HL-60 (cell line): ENCODE measurements at regions not wholly inside any gene's neighbourhood (a gene's known extent, or its start where the extent isn't known, plus 50 kb on each side); places are given as distances from the start of the nearest gene placed in this dataset.

Experiments
- DNase-seq, 2 experiments: peaks; one replicate each; pipeline ENCODE4 v3.0.0-alpha.2; 2010 to 2020; ENCODE audit warnings: low read depth in 1 of 2, low spot score in 1 of 2
- H3K27ac ChIP-seq: fragments of 250-450 bp; sonication (Bioruptor Pico); replicated peaks from 2 replicates; pipeline ENCODE4 v1.5.1; 2020; ENCODE audit warnings: mild to moderate bottlenecking, moderate library complexity
- H3K27me3 ChIP-seq: fragments of 250-450 bp; sonication (Bioruptor Pico); 2 replicates; pipeline ENCODE4 v1.5.1; 2021; ENCODE audit warnings: mild to moderate bottlenecking, moderate library complexity; ENCODE audit not compliant: insufficient read depth, poor library complexity, severe bottlenecking
- H3K4me3 ChIP-seq: replicated peaks from 2 replicates; pipeline ENCODE4 v1.5.1; 2011; ENCODE audit warnings: mild to moderate bottlenecking, control low read depth, low read length; ENCODE audit not compliant: insufficient read depth
- CTCF ChIP-seq: IDR thresholded peaks from one replicate; pipeline ENCODE4 v1.5.1; 2011; ENCODE audit warnings: low read length, control low read depth, inconsistent platforms; ENCODE audit not compliant: insufficient read depth
- GABPA ChIP-seq: IDR thresholded peaks from 2 replicates; pipeline ENCODE4 v1.6.1; 2012; ENCODE audit warnings: low read depth
- POLR2AphosphoS5 ChIP-seq: IDR thresholded peaks from 2 replicates; pipeline ENCODE4 v1.6.1; 2012; ENCODE audit warnings: low read depth
- REST ChIP-seq: IDR thresholded peaks from 2 replicates; pipeline ENCODE4 v1.6.1; 2012; ENCODE audit warnings: low read depth; ENCODE audit not compliant: insufficient replicate concordance
- SPI1 ChIP-seq: IDR thresholded peaks from 2 replicates; pipeline ENCODE4 v1.6.1; 2012; ENCODE audit warnings: low read depth, mild to moderate bottlenecking, borderline replicate concordance

DNA sequence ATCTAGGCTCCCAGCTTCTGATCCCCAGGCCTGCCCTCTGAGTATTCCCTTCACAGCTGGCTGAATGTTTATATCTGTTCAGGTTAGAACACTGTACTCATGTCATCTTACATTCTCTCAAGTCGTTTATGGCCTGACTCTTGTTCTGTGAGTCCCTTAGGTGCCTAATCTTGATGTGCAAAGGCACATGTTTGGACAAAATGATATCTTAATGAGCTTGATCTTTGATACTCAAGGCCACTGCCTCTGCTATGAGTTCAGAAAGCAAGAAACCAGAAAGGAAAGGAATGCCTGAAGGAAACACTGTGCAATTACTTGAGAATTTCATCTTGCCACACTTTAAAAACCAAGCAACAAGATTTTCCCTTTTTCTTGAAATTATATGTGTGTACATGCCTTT is 391.8 kb upstream of the ZNF608 start:
- H3K4me3 ChIP-seq, result no peak overlapping the region
- DNase-seq, result no peak
- no peak overlapping the region for H3K27ac ChIP-seq
- TF ChIP-seq SPI1 (no peak), REST (no peak), GABPA (no peak), CTCF (no peak), POLR2AphosphoS5 (no peak)
- H3K27me3 ChIP-seq, result no peaks in the 10 kb centered on the region

- H3K4me3 ChIP-seq, result no peak overlapping the region
- H3K27me3 ChIP-seq, result no peaks in the 10 kb centered on the region
- TF ChIP-seq REST (no peak), POLR2AphosphoS5 (no peak), SPI1 (no peak), GABPA (no peak), CTCF (no peak)
- DNase-seq, result no peak
- H3K27ac ChIP-seq, result no peak overlapping the region
Measured at GRCh38 chr5:125139590-125139989, 393.2 kb upstream of the ZNF608 start.

DNA sequence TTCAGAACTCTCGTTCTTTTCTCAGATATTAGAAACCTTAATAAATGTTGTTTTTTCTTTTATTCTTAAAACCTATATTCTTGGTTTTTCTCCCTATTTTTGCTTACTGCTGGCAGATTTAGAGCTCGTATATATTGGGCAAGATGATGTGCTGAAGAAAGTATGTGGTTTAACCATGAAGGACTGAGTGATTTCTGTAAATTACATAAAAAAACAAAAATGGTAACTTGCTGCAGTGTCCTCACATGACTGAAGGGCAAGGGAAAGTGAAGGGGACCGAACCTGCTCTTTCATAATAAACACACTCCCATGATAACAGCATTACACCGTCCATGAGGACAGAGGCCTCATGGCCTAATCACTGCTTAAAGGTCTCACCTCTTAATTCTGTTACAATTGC is 393.8 kb upstream of the ZNF608 start:
- H3K4me3 ChIP-seq, result no peak overlapping the region
- no peaks in the 10 kb centered on the region for H3K27me3 ChIP-seq
- no peak for TF ChIP-seq CTCF
- TF ChIP-seq GABPA, result no peak
- no peak for TF ChIP-seq REST
- no peak for TF ChIP-seq POLR2AphosphoS5
- TF ChIP-seq SPI1, result no peak
- no peak for DNase-seq
- H3K27ac ChIP-seq, result no peak overlapping the region
